Glomerular endothelial cell (primary cell): ENCODE measurements at regions not wholly inside any gene's neighbourhood (a gene's known extent, or its start where the extent isn't known, plus 50 kb on each side); places are given as distances from the start of the nearest gene placed in this dataset.
A peak's percentile ranks its signal among the peaks of the same experiment; 100 is the strongest.

Experiments used
- DNase-seq: peaks from one replicate; pipeline ENCODE4 v3.0.0-alpha.2; 2011; ENCODE audit warnings: low read depth, low spot score; ENCODE audit errors: extremely low read depth

GRCh38 chr5:107294669-107295068, 376.1 kb downstream of the EFNA5 start:
- no peak for DNase-seq

- DNase-seq, result no peak
These were observed 376.6 kb downstream of the EFNA5 start for GRCh38 chr5:107294211-107294550.

- no peak for DNase-seq
These were observed 377.1 kb downstream of the EFNA5 start for GRCh38 chr5:107293541-107294210.

- DNase-seq, result no peak
These were observed 378.9 kb downstream of the EFNA5 start for GRCh38 chr5:107291866-107292265.

- no peak for DNase-seq
These were observed 379.8 kb downstream of the EFNA5 start for GRCh38 chr5:107290780-107291398.

GRCh38 chr5:107289030-107289714, 381.6 kb downstream of the EFNA5 start:
- DNase-seq, result no peak

- DNase-seq, result no peak
These were observed 384.2 kb downstream of the EFNA5 start for GRCh38 chr5:107286447-107287098.

GRCh38 chr5:107285772-107286171, 385.0 kb downstream of the EFNA5 start:
- DNase-seq, result no peak

GRCh38 chr5:107284822-107285525, 385.8 kb downstream of the EFNA5 start:
- no peak for DNase-seq

- no peak for DNase-seq
These were observed 388.7 kb downstream of the EFNA5 start for GRCh38 chr5:107282061-107282460.

GRCh38 chr5:107278774-107279173, 392.0 kb downstream of the EFNA5 start:
- no peak for DNase-seq

GRCh38 chr5:107277485-107278125, 393.1 kb downstream of the EFNA5 start:
- no peak for DNase-seq

- no peak for DNase-seq
These were observed 395.4 kb downstream of the EFNA5 start for GRCh38 chr5:107275333-107275732.

- DNase-seq, result no peak
These were observed 396.2 kb downstream of the EFNA5 start for GRCh38 chr5:107274571-107274970.

GRCh38 chr5:107272954-107273353, 397.8 kb downstream of the EFNA5 start:
- peak; percentile 10 for DNase-seq

GRCh38 chr5:107272509-107272908, 398.2 kb downstream of the EFNA5 start:
- no peak for DNase-seq

- no peak for DNase-seq
These were observed 398.9 kb downstream of the EFNA5 start for GRCh38 chr5:107271682-107272350.

- no peak for DNase-seq
These were observed 400.2 kb downstream of the EFNA5 start for GRCh38 chr5:107270561-107270960.

GRCh38 chr5:107269678-107270077, 401.1 kb downstream of the EFNA5 start:
- DNase-seq, result no peak

- no peak for DNase-seq
These were observed 401.5 kb downstream of the EFNA5 start for GRCh38 chr5:107269256-107269655.
